ENCODE measurements at regions not wholly inside any gene's neighbourhood (a gene's known extent, or its start where the extent isn't known, plus 50 kb on each side); places are given as distances from the start of the nearest gene placed in this dataset.

GRCh38 chr7:136189506-136189998 lies 212.4 kb upstream of the MTPN start:
- CTCF ChIA-PET: no interaction called here
- no peak for TF ChIP-seq CTCF (IDR thresholded peaks at IDR 0.05; ENCODE audit: insufficient read depth, low read length, missing control alignments)

GRCh38 chr7:136186281-136186680 lies 209.1 kb upstream of the MTPN start:
- H3K4me3 ChIP-seq (ENCODE audit: low read depth, low read length): no peak overlapping the region
- ChIA-PET POLR2A (no interaction called here), CTCF (no interaction called here)
- no peak for DNase-seq (ENCODE audit: low read depth, low spot score)
- no peak for TF ChIP-seq CTCF (IDR thresholded peaks at IDR 0.05; ENCODE audit: insufficient read depth, low read length, missing control alignments)

More at GRCh38 chr7:136189506-136189998, 212.4 kb upstream of the MTPN start:
- no peak overlapping the region for H3K4me3 ChIP-seq (ENCODE audit: low read depth, low read length)
- POLR2A ChIA-PET: no interaction called here
- DNase-seq (ENCODE audit: low read depth, low spot score): no peak

GRCh38 chr7:136184719-136185118 lies 207.6 kb upstream of the MTPN start:
- ChIA-PET CTCF (no interaction called here), POLR2A (no interaction called here)
- no peak for TF ChIP-seq CTCF (IDR thresholded peaks at IDR 0.05; ENCODE audit: insufficient read depth, low read length, missing control alignments)

GRCh38 chr7:136183981-136184380 lies 206.8 kb upstream of the MTPN start:
- ChIA-PET CTCF (no interaction called here), POLR2A (no interaction called here)
- no peak overlapping the region for H3K4me3 ChIP-seq (ENCODE audit: low read depth, low read length)
- peak; percentile 11 for TF ChIP-seq CTCF (IDR thresholded peaks at IDR 0.05; ENCODE audit: insufficient read depth, low read length, missing control alignments)
- no peak for DNase-seq (ENCODE audit: low read depth, low spot score)

More at GRCh38 chr7:136184719-136185118, 207.6 kb upstream of the MTPN start:
- DNase-seq (ENCODE audit: low read depth, low spot score): no peak
- H3K4me3 ChIP-seq (ENCODE audit: low read depth, low read length): no peak overlapping the region

- POLR2A ChIA-PET: no interaction called here
- H3K4me3 ChIP-seq (ENCODE audit: low read depth, low read length): no peak overlapping the region
- TF ChIP-seq CTCF (IDR thresholded peaks at IDR 0.05; ENCODE audit: insufficient read depth, low read length, missing control alignments): no peak
- CTCF ChIA-PET: no interaction called here
- no peak for DNase-seq (ENCODE audit: low read depth, low spot score)
Measured at GRCh38 chr7:136180984-136181383, 203.8 kb upstream of the MTPN start.

GRCh38 chr7:136179851-136180721 lies 202.9 kb upstream of the MTPN start:
- ChIA-PET CTCF (no interaction called here), POLR2A (no interaction called here)

More at GRCh38 chr7:136179851-136180721, 202.9 kb upstream of the MTPN start:
- TF ChIP-seq CTCF (IDR thresholded peaks at IDR 0.05; ENCODE audit: insufficient read depth, low read length, missing control alignments): no peak
- H3K4me3 ChIP-seq (ENCODE audit: low read depth, low read length): no peak overlapping the region
- DNase-seq (ENCODE audit: low read depth, low spot score): no peak
